Nephron progenitor cell (in vitro differentiated cells): ENCODE measurements at regions not wholly inside any gene's neighbourhood (a gene's known extent, or its start where the extent isn't known, plus 50 kb on each side); places are given as distances from the start of the nearest gene placed in this dataset.

Experiments
- DNase-seq: peaks from one replicate; pipeline ENCODE4 v3.0.0; 2021
- H3K27ac Mint-ChIP-seq: 2 replicates; pipeline ENCODE4 v1.8.0; 2021; ENCODE audit warnings: mild to moderate bottlenecking, moderate library complexity, mixed read lengths
- H3K27me3 Mint-ChIP-seq: 2 replicates; pipeline ENCODE4 v1.8.0; 2021; ENCODE audit warnings: mild to moderate bottlenecking, low read depth, mixed read lengths; ENCODE audit not compliant: poor library complexity
- H3K36me3 Mint-ChIP-seq: 2 replicates; pipeline ENCODE4 v1.8.0; 2021; ENCODE audit warnings: low read depth, mixed read lengths
- H3K4me1 Mint-ChIP-seq: 2 replicates; pipeline ENCODE4 v1.8.0; 2021; ENCODE audit warnings: mixed read lengths
- H3K4me3 Mint-ChIP-seq: 2 replicates; pipeline ENCODE4 v1.8.0; 2021; ENCODE audit warnings: mild to moderate bottlenecking, moderate library complexity, mixed read lengths
- H3K9me3 Mint-ChIP-seq: 2 replicates; pipeline ENCODE4 v1.8.0; 2021; ENCODE audit warnings: mild to moderate bottlenecking, moderate library complexity, mixed read lengths
- CTCF ChIP-seq: fragments of 200-600 bp; sonication (generic); IDR thresholded peaks from 2 replicates; pipeline ENCODE4 v1.5.0; 2021; ENCODE audit warnings: antibody characterized with exemption

GRCh38 chr22:48707763-48708557 lies 1119.7 kb downstream of the BRD1 start:
- Mint-ChIP-seq H3K4me3 (no peak overlapping the region), H3K27me3 (no peaks in the 10 kb centered on the region), H3K9me3 (no peaks in the 10 kb centered on the region), H3K4me1 (peaks cover 55% of the 10 kb centered on the region), H3K27ac (no peak overlapping the region), H3K36me3 (no peaks in the 10 kb centered on the region)
- DNase-seq, result no peak
- TF ChIP-seq CTCF, result no peak

GRCh38 chr22:48706934-48707762 lies 1120.5 kb downstream of the BRD1 start:
- Mint-ChIP-seq H3K27me3 (no peaks in the 10 kb centered on the region), H3K4me1 (peaks cover 60% of the 10 kb centered on the region)
- DNase-seq, result no peak

GRCh38 chr22:48705917-48706605 lies 1121.6 kb downstream of the BRD1 start:
- H3K36me3 Mint-ChIP-seq, result no peaks in the 10 kb centered on the region
- H3K27ac Mint-ChIP-seq, result no peak overlapping the region
- DNase-seq, result no peak
- H3K9me3 Mint-ChIP-seq, result no peaks in the 10 kb centered on the region
- H3K4me3 Mint-ChIP-seq, result no peak overlapping the region
- TF ChIP-seq CTCF, result no peak
- H3K4me1 Mint-ChIP-seq, result peaks cover 60% of the 10 kb centered on the region
- H3K27me3 Mint-ChIP-seq, result no peaks in the 10 kb centered on the region

More at GRCh38 chr22:48706934-48707762, 1120.5 kb downstream of the BRD1 start:
- TF ChIP-seq CTCF, result no peak
- Mint-ChIP-seq H3K4me3 (no peak overlapping the region), H3K36me3 (no peaks in the 10 kb centered on the region), H3K27ac (no peak overlapping the region), H3K9me3 (no peaks in the 10 kb centered on the region)

- no peak for TF ChIP-seq CTCF
- Mint-ChIP-seq H3K9me3 (no peaks in the 10 kb centered on the region), H3K36me3 (no peaks in the 10 kb centered on the region), H3K4me3 (no peak overlapping the region), H3K4me1 (peaks cover 54% of the 10 kb centered on the region), H3K27me3 (no peaks in the 10 kb centered on the region), H3K27ac (no peak overlapping the region)
- DNase-seq, result no peak
Measured at GRCh38 chr22:48705159-48705916, 1122.3 kb downstream of the BRD1 start.

GRCh38 chr22:48704335-48704734 lies 1123.3 kb downstream of the BRD1 start:
- Mint-ChIP-seq H3K4me1 (peaks cover 58% of the 10 kb centered on the region), H3K9me3 (no peaks in the 10 kb centered on the region), H3K36me3 (no peaks in the 10 kb centered on the region), H3K27me3 (peaks cover 3% of the 10 kb centered on the region), H3K4me3 (no peak overlapping the region), H3K27ac (no peak overlapping the region)
- no peak for DNase-seq
- TF ChIP-seq CTCF, result no peak
